HG03565 (cell line): ENCODE measurements at regions not wholly inside any gene's neighbourhood (a gene's known extent, or its start where the extent isn't known, plus 50 kb on each side); places are given as distances from the start of the nearest gene placed in this dataset.

Experiments
- ATAC-seq: cut with Tn5 transposase; IDR thresholded peaks from one replicate; pipeline ENCODE4 v1.9.1; 2021; ENCODE audit warnings: mild to moderate bottlenecking, moderate library complexity; ENCODE audit not compliant: unreplicated experiment

DNA sequence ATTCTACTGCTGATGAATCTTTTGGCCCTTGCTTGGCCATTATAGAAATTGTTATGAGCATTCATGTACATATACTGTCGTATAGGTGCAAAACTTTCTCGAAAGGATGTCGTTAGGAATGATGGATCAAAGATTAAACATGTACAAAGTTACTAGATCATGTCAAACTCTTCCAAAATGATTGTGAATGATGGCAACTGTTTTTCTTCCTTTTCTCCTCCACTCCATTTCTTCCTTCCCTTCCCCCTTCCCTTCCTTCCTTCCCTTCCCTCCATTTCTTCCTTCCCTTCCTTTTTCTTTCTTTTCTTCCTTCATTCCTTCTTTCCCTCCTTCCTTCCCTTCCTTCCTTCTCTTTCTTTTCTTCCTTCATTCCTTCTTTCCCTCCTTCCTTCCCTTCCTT lies 973.9 kb downstream of the CDH11 start:
- ATAC-seq, result no peak

DNA sequence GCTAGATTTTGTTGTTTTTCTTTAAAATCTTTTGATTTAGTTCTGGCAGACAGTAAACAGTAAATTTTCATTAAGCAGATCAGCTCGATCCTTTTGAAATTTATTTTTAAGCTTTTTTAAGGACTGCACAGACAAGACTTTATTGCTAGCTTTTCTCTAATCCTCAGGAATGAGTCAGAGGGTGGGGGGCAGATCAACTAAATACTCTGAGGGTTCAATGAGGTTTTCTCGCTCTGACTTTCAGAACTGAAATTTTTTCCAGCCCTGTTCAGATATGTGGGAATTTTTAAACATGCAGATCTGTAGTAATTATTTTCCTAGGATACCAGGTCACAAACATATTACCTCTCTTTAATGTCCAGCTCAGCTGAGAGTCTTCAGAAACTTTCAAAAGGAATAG lies 977.2 kb downstream of the CDH11 start:
- no peak for ATAC-seq

DNA sequence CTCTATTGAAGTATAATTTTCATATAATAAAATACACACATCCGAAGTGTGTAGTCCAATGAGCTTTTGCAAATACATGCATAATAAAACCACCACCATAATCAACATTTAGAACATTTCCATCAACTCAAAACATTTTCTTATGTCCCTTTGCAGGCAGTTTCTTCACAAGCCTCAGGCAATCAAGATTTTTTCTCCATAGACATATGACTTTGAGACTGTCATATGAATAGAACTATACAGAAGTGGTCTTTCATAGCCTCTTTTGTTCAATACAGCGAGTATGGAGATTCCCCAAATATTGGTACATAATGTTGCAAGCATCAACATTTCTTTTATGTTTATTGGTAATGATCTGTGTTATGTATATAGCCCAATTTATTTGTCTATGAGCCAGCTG lies 983.2 kb downstream of the CDH11 start:
- no peak for ATAC-seq

DNA sequence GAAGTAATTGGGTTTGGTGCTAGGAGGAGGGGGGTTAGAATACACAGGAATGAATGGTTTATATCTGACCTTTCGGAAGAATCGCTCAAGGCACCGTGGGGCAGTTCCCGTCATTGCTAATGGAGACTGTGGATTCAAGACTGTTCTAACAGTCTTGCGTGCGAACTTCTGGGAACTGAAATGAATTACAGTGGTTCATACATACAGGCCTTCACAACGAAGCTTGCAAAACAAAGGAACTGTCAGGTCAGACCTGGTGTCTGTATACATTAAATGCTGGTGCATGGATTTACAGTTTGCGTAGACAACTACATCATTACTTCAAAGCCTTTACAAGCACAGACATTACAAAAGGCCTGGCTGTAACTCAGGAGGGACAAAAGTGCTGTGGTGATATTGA lies 983.9 kb downstream of the CDH11 start:
- no peak for ATAC-seq

DNA sequence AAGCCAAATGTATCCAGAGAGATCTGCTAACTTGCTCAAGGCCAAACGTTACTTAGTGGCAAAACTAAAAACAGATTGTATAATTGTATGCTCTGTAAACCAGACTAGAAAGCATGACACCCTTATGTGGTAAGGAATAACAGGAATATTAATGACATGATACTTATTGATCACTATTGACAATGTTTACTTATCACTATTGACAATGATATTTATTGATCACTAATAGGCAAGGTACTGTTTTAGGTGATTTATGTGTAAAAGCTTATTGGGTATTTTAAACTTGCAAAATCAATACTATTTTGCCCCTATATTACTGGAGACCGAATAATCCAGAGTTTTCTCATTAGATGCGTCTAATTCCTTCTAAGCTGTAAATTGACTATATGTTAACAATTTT lies 985.1 kb downstream of the CDH11 start:
- no peak for ATAC-seq

DNA sequence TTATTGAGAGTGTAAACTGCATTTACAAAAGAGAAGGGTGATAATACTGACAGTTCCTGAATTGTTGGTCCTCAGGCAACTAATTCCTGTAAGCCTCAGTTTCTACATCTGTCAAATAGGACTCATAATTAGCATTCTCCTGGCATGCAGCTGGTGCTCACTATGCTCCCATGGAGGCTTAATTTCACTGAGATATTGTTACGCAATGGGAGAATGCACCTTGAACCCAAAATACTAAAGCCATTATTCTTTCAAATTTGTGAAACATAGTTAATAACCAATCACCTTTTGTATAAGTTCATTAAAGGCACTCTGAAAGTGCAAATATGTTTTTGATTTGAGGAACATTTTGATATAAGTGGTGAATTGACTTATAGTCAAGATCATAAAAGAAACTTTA lies 985.5 kb downstream of the CDH11 start:
- ATAC-seq, result no peak

DNA sequence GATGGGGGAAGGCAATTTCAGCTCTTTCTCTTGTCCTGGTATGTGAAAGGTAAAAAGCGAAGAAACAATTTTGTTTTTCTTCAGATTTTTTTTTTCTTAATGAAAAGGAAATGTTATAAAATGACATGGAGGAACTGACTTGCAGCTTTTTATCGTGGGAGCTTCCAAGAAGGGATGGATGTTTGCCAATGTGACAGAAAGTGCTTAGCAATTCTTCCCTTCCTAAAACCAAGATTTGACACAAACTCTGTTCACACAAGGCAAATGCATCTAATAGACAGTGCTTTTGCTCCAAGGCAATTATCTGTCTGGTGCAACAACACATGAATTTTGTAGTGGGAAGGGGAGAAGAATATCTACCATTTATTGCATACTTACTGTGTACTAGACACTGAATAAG lies 988.5 kb downstream of the CDH11 start:
- ATAC-seq, result no peak

DNA sequence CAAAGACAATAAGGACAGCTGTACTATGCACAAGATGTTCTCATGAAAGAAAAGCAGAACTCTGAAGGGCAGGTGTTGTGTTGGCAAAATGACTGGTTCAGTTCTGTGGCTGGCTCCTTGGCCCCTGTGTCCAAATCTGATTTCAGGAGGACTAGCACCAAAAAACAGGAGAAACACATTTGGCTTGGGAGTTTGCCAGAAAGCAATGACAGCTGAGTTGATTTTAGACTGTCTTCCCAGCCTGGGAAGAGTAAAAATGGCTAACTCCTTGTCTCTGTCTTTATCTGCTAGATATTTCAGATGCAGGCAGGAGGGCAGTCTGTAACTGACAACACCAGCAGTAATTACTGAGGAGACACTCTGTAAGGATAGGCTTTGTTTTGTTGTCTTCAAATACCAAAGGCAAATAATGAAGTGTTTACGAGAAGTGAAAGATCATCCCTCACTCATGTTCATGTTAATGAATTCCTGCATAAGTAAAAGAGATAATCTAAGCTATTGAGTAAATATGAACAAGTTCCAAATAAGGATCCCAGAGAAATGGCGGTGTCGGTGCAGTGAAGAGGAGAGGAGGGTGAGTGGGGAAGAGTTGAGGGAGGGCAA lies 989.0 kb downstream of the CDH11 start:
- ATAC-seq, result no peak

DNA sequence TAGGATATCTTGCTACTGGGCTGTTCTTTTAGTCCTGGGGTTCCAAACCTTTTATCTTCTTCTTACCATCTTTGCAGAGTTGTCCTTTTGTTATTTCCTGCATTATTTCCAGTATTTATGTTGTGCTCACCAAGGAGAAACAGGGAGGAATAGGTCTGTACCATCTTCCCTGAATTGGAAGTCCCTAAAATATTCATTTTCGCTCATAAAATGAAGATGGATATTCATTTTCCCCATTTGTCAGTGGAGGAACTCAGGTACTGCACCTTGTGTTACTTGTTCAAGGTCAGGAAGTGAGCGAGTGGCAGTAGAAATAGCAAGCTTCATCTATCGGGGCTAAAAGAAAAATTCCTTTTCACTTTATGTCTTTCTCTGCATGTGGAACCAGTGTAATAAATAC lies 989.7 kb downstream of the CDH11 start:
- ATAC-seq, result no peak

DNA sequence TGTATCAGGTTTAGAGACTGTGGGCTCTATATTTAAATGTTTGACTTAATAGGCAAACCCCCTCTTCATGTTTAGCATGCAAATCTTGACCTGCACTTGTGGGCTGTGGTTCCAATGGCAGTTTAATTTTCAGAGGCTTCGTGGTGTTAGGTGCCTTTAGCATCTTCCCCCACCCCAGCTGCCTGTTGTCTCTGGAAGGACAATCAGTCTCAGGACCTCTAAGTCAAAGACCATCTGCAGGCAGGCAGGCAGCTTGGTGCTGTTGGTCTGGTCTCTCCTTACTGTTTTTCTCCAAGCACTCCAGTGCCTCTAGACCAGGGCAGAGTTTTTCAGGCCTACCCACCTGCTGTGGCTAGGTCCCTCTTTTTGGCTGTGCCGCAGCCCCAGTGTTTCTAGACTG lies 990.4 kb downstream of the CDH11 start:
- no peak for ATAC-seq

DNA sequence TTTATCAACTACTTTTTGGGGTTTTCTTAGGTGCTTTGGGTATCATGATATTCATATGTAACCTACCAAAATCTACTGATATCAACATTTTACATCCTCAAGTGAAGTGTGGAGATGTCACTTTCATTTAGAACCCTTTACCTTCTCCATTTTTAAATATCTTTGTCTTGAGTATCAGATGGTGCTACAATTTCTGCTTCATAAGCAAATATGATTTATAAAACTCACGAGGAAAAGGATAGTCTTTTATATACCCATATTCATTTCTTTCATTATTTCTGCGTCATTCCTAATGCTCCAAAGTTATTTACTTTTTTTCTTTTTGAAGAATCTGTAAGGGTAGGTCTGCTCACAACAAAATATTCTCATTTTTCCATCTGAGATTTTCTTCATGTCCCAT lies 991.7 kb downstream of the CDH11 start:
- no peak for ATAC-seq

DNA sequence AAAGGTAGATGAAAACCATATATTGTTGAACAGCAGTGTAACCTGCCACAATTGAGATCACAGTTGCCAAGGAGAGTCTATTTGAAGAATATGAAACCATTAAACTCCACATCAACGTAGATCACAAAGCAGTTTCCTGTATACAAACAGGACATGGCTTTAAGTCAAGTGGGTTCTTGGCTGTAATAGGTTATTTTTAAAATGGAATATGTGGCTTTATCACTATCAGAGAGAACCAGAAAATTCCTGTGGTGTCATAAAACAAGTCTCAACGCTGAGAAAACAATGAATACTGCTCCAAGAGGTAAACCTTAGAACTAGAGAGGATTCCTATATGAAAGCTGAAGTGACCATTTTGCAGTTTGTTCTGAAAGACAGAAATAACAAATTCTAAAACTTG lies 999.7 kb downstream of the CDH11 start:
- no peak for ATAC-seq

DNA sequence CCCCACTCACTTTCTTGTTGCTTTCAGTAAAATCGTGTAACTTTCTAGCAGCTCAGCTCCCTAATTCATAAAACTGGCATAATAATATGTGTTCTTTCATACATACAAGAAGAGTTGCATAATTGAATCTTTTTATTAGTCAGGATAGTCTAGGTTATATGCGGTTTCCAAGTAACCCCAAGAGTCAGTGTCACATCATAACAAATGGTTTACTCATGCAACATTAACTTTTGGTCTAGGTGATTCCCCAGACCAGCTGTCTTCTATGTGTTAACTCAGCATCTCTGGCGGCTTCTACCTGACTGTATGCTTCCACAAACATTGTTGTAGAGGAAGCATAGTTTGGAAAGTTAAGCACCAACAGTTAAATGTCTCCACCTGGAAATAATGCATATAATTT lies 1000.4 kb downstream of the CDH11 start:
- ATAC-seq, result no peak

DNA sequence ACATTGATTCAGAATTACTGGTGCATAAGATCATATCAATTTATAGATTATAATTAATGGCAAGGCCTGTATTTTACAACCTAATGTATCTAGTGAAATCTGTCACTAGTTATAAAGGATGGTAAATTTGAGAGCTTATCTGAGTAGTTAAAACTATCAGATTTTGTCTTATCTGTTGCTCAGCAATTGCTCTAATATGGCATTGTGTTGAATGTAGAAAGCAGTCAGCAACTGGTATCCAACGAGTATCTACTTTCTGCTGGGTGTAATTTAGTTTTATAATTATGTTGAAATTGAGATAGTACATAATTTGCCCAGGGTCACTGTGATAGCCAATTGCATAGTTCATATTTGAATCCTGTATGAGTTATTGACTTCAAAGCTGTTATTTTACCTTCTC lies 1005.7 kb downstream of the CDH11 start:
- no peak for ATAC-seq

DNA sequence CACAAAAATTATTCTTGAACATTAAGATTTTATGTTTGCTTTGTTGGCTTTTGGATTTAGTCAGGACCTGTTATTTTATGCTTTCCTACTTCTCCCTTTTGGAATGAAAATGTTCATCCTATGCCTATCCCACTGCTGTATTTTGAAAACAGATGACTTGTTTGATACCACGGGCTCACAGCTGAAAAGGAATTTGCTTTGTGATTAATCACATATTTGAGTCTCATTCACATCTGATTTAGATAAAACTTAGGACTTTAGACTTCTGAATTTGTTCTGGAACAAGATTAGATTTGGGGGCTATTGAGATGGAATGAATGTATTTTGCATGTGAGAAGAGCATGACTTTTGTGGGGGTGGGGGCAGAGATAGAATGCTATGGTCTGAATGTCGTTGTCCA lies 1012.6 kb downstream of the CDH11 start:
- no peak for ATAC-seq

DNA sequence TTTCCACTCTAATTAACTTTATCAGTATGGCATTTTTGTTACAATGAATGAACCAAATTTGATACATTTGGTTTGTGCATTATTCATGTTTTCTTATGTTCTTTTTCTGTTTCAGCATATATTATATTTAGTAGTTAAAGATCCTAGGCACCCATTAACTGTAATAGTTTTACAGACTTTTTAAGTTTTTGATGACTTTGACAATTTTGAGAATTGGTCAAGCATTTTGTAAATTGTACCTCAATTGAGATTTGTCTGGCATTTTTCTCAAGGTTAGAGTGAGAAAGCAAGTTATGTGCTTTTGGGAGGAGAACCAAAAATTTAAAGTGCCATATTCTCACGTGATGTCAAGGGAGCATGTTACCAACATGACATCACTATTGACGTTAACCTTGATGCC lies 1019.2 kb downstream of the CDH11 start:
- ATAC-seq, result no peak

DNA sequence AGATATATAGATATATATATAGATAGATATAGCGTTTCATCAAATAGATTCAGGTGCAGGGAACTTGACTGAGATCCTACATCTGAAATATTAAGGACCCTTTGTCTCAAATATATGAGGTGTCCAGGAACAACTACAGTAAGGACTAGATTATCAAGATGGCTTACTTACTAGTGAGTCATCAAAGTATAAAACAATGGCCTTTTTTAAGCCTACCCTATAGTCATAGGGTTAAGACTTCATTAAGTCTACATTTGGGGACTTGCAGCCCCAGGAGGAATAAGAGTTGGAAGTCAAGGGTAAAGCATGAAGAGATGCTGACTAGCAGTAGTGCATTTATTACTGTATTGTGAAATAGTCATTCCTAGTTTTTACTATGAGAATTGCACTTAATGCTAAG lies 1023.4 kb downstream of the CDH11 start:
- ATAC-seq, result no peak

DNA sequence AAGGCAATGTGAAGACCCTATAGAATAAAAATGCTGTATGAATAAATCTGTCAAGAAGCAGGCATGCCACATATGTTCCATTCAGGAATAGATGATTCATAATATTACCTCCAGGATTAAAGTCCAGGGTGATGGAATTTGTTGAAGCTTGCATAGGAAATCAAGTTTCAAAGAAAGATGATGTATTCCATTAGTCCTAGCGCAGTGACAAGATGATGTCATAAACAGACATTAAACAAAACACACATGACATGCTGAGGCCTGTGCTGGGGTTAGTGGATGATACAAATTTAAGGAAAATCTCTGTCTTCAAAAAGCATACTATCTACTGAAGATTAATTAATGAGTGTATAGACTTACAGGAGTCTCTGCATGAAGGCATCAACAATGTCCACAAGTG lies 1025.2 kb downstream of the CDH11 start:
- ATAC-seq, result no peak

DNA sequence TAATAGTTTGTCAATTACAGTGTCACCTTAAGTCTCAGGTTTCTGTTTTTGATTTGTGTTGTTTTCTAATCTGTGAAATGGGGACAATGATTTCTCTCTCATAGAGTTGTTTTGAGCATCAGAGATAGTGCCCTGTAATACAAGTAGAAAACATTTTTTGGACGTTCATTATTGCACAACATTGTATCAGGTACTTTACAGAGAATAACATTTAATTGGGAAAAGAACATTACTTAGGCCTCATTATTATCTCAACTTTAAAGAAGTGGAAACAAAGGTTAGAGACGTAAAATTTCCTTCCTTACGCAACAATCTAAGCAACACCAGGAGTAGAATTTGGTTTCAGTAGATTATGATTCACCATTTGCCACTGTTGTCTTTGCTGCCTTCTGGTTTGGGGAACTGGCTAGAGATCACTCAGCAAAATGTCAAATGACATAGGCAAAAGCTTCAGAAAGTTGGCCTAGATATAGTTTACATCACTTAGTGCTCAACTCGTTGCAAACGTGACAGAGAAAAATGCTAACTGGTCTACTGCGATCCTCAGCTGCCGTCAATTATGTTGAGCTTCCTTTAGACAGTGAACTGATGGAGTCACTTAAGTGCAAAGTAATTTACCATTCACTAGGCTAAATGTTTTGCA lies 1026.8 kb downstream of the CDH11 start:
- ATAC-seq, result no peak

DNA sequence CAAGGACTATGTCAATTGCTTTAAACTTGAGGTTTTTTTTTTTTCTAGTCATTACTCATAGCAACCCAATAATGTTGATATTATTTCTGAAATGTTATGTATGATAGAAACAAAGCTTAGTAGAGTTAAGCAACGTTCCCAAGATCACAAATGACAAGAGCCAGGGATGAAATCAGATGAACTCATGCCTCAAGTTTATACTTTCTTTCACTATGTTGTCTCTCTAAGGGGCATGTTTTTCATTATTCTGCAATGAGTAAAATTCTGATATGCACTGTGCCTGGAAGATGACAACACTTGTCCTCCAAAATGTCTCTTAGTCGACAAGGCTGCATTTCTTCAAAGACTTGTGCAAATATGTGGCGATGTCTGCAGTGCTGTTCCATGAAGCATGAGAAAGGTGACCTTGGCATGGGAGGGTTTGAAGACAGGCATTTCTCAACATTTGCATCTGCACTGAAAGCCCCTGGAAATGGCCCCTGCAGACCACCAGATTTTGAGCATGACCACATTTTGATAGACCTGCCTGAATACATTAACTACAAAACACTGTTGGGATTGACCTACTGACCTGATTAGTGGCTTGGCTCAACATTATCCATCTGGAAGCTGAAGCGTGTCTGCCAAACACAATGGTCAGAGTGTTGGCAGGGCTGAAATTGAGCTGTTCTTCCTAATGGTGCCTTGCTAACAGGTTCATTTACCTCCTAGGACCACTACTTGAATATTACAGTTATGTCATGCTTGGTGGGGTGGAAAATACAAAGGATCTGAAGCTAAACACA lies 1027.5 kb downstream of the CDH11 start:
- no peak for ATAC-seq

DNA sequence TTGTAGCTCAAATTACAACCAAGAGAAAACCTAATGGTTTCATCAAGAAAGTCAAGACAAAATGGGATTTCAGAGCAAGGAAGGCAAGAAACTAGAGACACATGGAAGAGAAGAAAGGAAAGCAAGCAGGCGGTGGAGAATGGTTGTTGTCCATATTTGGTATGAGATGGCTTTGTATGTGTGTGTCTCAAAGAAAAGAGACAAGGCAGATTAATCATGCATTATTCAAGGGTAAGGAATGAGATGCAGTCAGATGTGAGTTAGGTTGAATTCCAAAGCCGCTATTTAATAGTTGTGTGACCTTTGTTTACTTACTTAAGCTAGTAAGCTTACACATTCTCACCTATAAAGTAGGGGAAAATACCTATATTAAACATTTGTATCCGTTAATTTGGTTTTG lies 1029.6 kb downstream of the CDH11 start:
- no peak for ATAC-seq

DNA sequence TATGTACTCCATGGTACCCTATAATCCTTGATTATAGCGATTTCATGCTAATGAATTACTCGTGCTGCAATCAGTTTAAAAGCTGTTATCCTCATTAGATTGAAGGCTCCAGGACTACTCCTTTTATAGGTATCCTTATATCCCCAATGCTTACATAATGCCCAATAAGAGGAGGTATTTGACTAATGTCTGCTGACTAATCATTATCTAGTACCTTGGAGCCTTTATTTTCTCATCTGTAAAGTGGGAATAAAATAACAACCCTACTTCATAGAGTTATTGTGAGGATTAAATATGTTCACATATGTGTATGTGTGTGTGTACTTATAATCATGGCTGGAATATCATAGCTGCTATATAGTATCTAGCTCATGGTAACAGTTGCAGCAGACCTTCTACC lies 1031.5 kb downstream of the CDH11 start:
- no peak for ATAC-seq
